NB4 (cell line): ENCODE measurements at regions not wholly inside any gene's neighbourhood (a gene's known extent, or its start where the extent isn't known, plus 50 kb on each side); places are given as distances from the start of the nearest gene placed in this dataset.

Source experiments
- MYC ChIP-seq: IDR thresholded peaks from 2 replicates; pipeline ENCODE4 v1.6.1; 2011; ENCODE audit warnings: low read depth, low read length
- POLR2A ChIP-seq: IDR thresholded peaks from 2 replicates; pipeline ENCODE4 v1.6.1; 2011; ENCODE audit warnings: mild to moderate bottlenecking; ENCODE audit not compliant: insufficient read length; ENCODE audit errors: extremely low read depth
- TF ChIP-seq, protein P1 (sequence below): IDR thresholded peaks from one replicate; pipeline ENCODE4 v1.5.1; 2012; ENCODE audit warnings: low read depth, low read length
- TF ChIP-seq, protein P2 (sequence below): IDR thresholded peaks from 2 replicates; pipeline ENCODE4 v1.6.1; 2011; ENCODE audit warnings: low read depth, low read length

DNA sequence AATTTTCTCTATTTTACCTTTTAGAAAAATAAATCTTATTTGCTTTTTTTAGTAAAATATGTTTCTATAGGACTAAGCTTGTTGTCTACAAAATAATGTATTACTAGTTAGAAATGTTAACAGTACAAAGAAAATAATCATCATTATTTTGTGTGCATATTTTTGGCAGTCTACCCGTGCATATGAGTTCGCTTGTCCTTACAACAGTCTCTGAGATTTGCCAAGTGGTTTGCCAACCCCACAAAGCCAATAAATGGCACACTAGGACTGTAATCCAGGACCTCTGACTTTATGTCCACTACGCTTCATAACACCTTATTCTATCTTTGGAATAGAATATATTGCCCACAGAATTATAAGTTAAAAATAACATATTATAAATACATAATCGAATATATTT, 152.0 kb downstream of the KCNJ2 start:
- TF ChIP-seq, protein P1, sequence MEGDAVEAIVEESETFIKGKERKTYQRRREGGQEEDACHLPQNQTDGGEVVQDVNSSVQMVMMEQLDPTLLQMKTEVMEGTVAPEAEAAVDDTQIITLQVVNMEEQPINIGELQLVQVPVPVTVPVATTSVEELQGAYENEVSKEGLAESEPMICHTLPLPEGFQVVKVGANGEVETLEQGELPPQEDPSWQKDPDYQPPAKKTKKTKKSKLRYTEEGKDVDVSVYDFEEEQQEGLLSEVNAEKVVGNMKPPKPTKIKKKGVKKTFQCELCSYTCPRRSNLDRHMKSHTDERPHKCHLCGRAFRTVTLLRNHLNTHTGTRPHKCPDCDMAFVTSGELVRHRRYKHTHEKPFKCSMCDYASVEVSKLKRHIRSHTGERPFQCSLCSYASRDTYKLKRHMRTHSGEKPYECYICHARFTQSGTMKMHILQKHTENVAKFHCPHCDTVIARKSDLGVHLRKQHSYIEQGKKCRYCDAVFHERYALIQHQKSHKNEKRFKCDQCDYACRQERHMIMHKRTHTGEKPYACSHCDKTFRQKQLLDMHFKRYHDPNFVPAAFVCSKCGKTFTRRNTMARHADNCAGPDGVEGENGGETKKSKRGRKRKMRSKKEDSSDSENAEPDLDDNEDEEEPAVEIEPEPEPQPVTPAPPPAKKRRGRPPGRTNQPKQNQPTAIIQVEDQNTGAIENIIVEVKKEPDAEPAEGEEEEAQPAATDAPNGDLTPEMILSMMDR, result no peak
- TF ChIP-seq MYC (no peak), POLR2A (no peak)
- TF ChIP-seq, protein P2, sequence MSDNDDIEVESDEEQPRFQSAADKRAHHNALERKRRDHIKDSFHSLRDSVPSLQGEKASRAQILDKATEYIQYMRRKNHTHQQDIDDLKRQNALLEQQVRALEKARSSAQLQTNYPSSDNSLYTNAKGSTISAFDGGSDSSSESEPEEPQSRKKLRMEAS, result no peak
